ENCODE measurements at regions not wholly inside any gene's neighbourhood (a gene's known extent, or its start where the extent isn't known, plus 50 kb on each side); places are given as distances from the start of the nearest gene placed in this dataset.
"Not testable (repeated sequence)": the region's sequence is repeated elsewhere in the genome, so short reads cannot be mapped to it uniquely, and the experiment has no call there.

DNA sequence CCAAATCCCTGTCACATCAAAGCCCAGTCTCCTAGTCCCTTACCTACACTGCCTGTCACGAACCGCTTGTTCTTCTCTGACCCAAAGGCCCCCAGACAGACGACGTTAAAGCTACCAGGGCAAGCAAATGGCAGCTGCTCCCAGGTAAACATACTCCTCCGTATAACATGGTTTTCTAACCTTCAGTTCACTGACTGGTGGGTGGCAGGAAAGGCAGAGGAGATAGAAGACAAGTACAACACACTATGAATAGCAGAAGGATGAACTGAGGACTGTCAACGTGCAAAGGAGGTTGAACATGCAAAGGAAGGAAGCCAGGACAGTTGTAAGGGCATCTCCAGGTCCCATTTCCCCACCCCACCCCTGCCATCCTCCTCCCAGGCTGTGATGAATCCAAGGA is 449.8 kb downstream of the SHISA9 start:
- no peaks in the 10 kb centered on the region for H3K9me3 ChIP-seq
- 23 to 36% (median 28%) methylated on average over 6 of the region's 6 CpGs for WGBS, 3 donors
- intact Hi-C loops (cut with DNase I): no loop called here
- no peaks in the 10 kb centered on the region for H3K27me3 ChIP-seq
- no peaks in the 10 kb centered on the region for H3K4me1 ChIP-seq (ENCODE audit: insufficient read depth)
- TF ChIP-seq POLR2A (IDR thresholded peaks at IDR 0.05) (no peak), EP300 (IDR thresholded peaks at IDR 0.05) (no peak)
- TF ChIP-seq, protein P1, sequence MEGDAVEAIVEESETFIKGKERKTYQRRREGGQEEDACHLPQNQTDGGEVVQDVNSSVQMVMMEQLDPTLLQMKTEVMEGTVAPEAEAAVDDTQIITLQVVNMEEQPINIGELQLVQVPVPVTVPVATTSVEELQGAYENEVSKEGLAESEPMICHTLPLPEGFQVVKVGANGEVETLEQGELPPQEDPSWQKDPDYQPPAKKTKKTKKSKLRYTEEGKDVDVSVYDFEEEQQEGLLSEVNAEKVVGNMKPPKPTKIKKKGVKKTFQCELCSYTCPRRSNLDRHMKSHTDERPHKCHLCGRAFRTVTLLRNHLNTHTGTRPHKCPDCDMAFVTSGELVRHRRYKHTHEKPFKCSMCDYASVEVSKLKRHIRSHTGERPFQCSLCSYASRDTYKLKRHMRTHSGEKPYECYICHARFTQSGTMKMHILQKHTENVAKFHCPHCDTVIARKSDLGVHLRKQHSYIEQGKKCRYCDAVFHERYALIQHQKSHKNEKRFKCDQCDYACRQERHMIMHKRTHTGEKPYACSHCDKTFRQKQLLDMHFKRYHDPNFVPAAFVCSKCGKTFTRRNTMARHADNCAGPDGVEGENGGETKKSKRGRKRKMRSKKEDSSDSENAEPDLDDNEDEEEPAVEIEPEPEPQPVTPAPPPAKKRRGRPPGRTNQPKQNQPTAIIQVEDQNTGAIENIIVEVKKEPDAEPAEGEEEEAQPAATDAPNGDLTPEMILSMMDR (IDR thresholded peaks at IDR 0.05): no peak
- H3K4me3 ChIP-seq: no peak overlapping the region
- H3K36me3 ChIP-seq: no peaks in the 10 kb centered on the region
- H3K27ac ChIP-seq: no peak overlapping the region
- DNase-seq: no peak

DNA sequence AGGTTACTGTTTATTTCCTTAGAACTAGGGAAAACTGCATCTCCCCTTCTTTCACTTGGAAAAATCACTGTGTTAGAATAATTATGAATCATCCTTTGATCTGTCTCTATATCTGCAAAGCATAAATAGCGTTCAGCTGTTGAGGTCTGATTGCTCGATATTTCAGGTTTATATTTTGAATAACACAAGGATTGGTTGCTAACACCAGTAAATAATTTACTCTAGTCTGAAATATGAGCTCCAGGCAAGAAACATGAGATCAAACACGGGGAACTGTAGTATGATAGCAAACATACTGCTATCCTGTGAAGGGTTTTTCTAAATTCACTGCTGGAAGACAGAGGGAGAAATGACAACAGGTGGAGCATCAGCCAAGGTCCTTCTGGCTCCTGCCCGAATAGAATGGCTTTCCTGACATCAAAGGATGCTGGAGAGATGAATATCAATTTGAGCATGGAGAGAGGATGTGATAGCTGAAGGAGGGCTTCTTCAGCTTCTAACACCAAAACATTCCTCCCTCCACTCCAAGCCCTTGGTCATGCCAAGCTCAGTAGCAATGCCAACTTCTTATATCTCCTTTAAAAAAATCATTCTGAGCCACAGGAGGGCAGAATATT is 450.3 kb downstream of the SHISA9 start:
- Histone ChIP-seq H3K36me3 (no peaks in the 10 kb centered on the region), H3K4me1 (ENCODE audit: insufficient read depth) (no peaks in the 10 kb centered on the region), H3K4me3 (no peak overlapping the region), H3K27ac (no peak overlapping the region), H3K27me3 (no peaks in the 10 kb centered on the region), H3K9me3 (no peaks in the 10 kb centered on the region)
- WGBS, 3 donors: 10 to 25% (median 21%) methylated on average over 4 of the region's 4 CpGs
- TF ChIP-seq EP300 (IDR thresholded peaks at IDR 0.05): no peak
- no peak for TF ChIP-seq POLR2A (IDR thresholded peaks at IDR 0.05)
- TF ChIP-seq, protein P1 (IDR thresholded peaks at IDR 0.05): no peak
- intact Hi-C loops (cut with DNase I): no loop called here
- DNase-seq: no peak

- DNase-seq; H3K4me3 ChIP-seq; intact Hi-C loops (cut with DNase I); H3K4me1 ChIP-seq (ENCODE audit: insufficient read depth); H3K27me3 ChIP-seq; H3K36me3 ChIP-seq; H3K9me3 ChIP-seq; H3K27ac ChIP-seq: not testable (repeated sequence)
- WGBS, 3 donors: 46 to 53% (median 53%) methylated on average over 6 to 7 of the region's 7 CpGs
Observed at GRCh38 chr16:13352796-13353195, 451.4 kb downstream of the SHISA9 start.

GRCh38 chr16:13357842-13358241 is 456.4 kb downstream of the SHISA9 start:
- H3K27ac ChIP-seq; H3K4me3 ChIP-seq; H3K27me3 ChIP-seq; H3K4me1 ChIP-seq (ENCODE audit: insufficient read depth); DNase-seq; H3K9me3 ChIP-seq; intact Hi-C loops (cut with DNase I); H3K36me3 ChIP-seq: not testable (repeated sequence)
- WGBS, 3 donors: 74 to 83% (median 81%) methylated on average over 4 of the region's 4 CpGs

GRCh38 chr16:13359835-13360234 is 458.4 kb downstream of the SHISA9 start:
- intact Hi-C loops (cut with DNase I): no loop called here
- Histone ChIP-seq H3K27ac (no peak overlapping the region), H3K27me3 (no peaks in the 10 kb centered on the region), H3K9me3 (no peaks in the 10 kb centered on the region), H3K4me1 (ENCODE audit: insufficient read depth) (no peaks in the 10 kb centered on the region), H3K4me3 (no peak overlapping the region), H3K36me3 (no peaks in the 10 kb centered on the region)
- 81 to 94% (median 93%) methylated on average over 3 of the region's 3 CpGs for WGBS, 3 donors
- TF ChIP-seq, protein P1 (IDR thresholded peaks at IDR 0.05): no peak
- TF ChIP-seq EP300 (IDR thresholded peaks at IDR 0.05) (no peak), POLR2A (IDR thresholded peaks at IDR 0.05) (no peak)
- no peak for DNase-seq
